ENCODE measurements at regions not wholly inside any gene's neighbourhood (a gene's known extent, or its start where the extent isn't known, plus 50 kb on each side); places are given as distances from the start of the nearest gene placed in this dataset.

GRCh38 chr6:144928847-144929246 lies 643.7 kb downstream of the UTRN start:
- no peak overlapping the region for H3K27ac ChIP-seq
- H3K27me3 ChIP-seq = no peaks in the 10 kb centered on the region
- no peaks in the 10 kb centered on the region for H3K36me3 ChIP-seq
- TF ChIP-seq, protein P1, sequence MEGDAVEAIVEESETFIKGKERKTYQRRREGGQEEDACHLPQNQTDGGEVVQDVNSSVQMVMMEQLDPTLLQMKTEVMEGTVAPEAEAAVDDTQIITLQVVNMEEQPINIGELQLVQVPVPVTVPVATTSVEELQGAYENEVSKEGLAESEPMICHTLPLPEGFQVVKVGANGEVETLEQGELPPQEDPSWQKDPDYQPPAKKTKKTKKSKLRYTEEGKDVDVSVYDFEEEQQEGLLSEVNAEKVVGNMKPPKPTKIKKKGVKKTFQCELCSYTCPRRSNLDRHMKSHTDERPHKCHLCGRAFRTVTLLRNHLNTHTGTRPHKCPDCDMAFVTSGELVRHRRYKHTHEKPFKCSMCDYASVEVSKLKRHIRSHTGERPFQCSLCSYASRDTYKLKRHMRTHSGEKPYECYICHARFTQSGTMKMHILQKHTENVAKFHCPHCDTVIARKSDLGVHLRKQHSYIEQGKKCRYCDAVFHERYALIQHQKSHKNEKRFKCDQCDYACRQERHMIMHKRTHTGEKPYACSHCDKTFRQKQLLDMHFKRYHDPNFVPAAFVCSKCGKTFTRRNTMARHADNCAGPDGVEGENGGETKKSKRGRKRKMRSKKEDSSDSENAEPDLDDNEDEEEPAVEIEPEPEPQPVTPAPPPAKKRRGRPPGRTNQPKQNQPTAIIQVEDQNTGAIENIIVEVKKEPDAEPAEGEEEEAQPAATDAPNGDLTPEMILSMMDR (IDR thresholded peaks at IDR 0.05) = no peak
- TF ChIP-seq POLR2A (IDR thresholded peaks at IDR 0.05) (no peak), EP300 (IDR thresholded peaks at IDR 0.05) (no peak), POLR2AphosphoS5 (IDR thresholded peaks at IDR 0.05) (no peak)
- 78 to 89% methylated on average over 1 of the region's 1 CpG for WGBS, 2 donors (ENCODE audit: low coverage in 1 of 2)
- no peaks in the 10 kb centered on the region for H3K9me3 ChIP-seq
- ATAC-seq = no peak
- H3K4me3 ChIP-seq = no peak overlapping the region
- peaks cover 0 to 6% (median 0%) of the 10 kb centered on the region in 3 donors for H3K4me1 ChIP-seq

- H3K27me3 ChIP-seq = no peaks in the 10 kb centered on the region
- H3K9me3 ChIP-seq = peaks cover 0 to 2% (median 0%) of the 10 kb centered on the region in 3 donors
- no peak overlapping the region for H3K4me3 ChIP-seq
- H3K27ac ChIP-seq = no peak overlapping the region
- WGBS, 2 donors (ENCODE audit: low coverage in 1 of 2) = 91 to 100% methylated on average over 1 of the region's 1 CpG
- TF ChIP-seq POLR2AphosphoS5 (IDR thresholded peaks at IDR 0.05) = no peak
- no peak for TF ChIP-seq POLR2A (IDR thresholded peaks at IDR 0.05)
- TF ChIP-seq, protein P1 (IDR thresholded peaks at IDR 0.05) = no peak
- no peak for TF ChIP-seq EP300 (IDR thresholded peaks at IDR 0.05)
- H3K36me3 ChIP-seq = no peaks in the 10 kb centered on the region
- ATAC-seq = no peak
- peaks cover 0 to 6% (median 0%) of the 10 kb centered on the region in 3 donors for H3K4me1 ChIP-seq
These were observed 644.1 kb downstream of the UTRN start for GRCh38 chr6:144929262-144929661.

GRCh38 chr6:144931172-144932035 lies 646.3 kb downstream of the UTRN start:
- Histone ChIP-seq H3K27ac (no peak overlapping the region), H3K36me3 (no peaks in the 10 kb centered on the region), H3K27me3 (no peaks in the 10 kb centered on the region), H3K4me3 (no peak overlapping the region), H3K9me3 (peaks cover 0 to 7% (median 0%) of the 10 kb centered on the region in 3 donors), H3K4me1 (peaks cover 0 to 6% (median 0%) of the 10 kb centered on the region in 3 donors)
- WGBS, 2 donors (ENCODE audit: low coverage in 1 of 2) = 59 to 80% methylated on average over 5 to 6 of the region's 6 CpGs
- ATAC-seq = no peak
- TF ChIP-seq, protein P1 (IDR thresholded peaks at IDR 0.05) = peak; percentile 17 to 64 (median 30)
- TF ChIP-seq POLR2A (IDR thresholded peaks at IDR 0.05) = no peak

DNA sequence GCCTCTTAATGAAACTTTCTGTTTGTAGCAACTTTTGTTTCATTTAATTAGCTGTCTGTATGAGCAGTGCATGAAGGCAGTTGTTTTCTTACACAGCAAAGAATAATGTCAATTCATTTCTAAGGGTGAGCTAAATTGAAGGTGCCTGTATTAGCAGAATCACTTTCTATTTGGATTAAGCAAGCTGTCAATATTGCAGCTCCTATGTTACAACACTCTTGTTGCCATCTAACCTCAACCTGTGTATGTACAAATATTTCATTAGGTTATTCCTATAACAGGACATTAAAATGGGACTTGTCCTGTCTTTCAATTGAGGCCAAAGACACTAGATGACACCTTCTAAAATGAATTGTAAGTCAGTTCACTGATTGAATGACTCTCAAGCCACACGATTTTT lies 647.5 kb downstream of the UTRN start:
- ATAC-seq = no peak
- no peaks in the 10 kb centered on the region for H3K36me3 ChIP-seq
- H3K4me3 ChIP-seq = no peak overlapping the region
- no peak overlapping the region for H3K27ac ChIP-seq
- no peaks in the 10 kb centered on the region for H3K27me3 ChIP-seq
- TF ChIP-seq, protein P1 (IDR thresholded peaks at IDR 0.05) = no peak
- no peak for TF ChIP-seq EP300 (IDR thresholded peaks at IDR 0.05)
- no peak for TF ChIP-seq POLR2AphosphoS5 (IDR thresholded peaks at IDR 0.05)
- TF ChIP-seq POLR2A (IDR thresholded peaks at IDR 0.05) = no peak
- H3K4me1 ChIP-seq = peaks cover 0 to 6% (median 0%) of the 10 kb centered on the region in 3 donors
- 88% methylated on average over 1 of the region's 1 CpG for WGBS, 2 donors (ENCODE audit: low coverage in 1 of 2)
- peaks cover 0 to 7% (median 0%) of the 10 kb centered on the region in 3 donors for H3K9me3 ChIP-seq

- Histone ChIP-seq H3K36me3 (no peaks in the 10 kb centered on the region), H3K27me3 (no peaks in the 10 kb centered on the region), H3K4me3 (no peak overlapping the region), H3K9me3 (peaks cover 0 to 7% (median 0%) of the 10 kb centered on the region in 3 donors), H3K4me1 (no peaks in the 10 kb centered on the region), H3K27ac (no peak overlapping the region)
- no peak for ATAC-seq
- TF ChIP-seq, protein P1 (IDR thresholded peaks at IDR 0.05) = no peak
- TF ChIP-seq EP300 (IDR thresholded peaks at IDR 0.05) (no peak), POLR2A (IDR thresholded peaks at IDR 0.05) (no peak), POLR2AphosphoS5 (IDR thresholded peaks at IDR 0.05) (no peak)
These were observed 650.0 kb downstream of the UTRN start for GRCh38 chr6:144935181-144935580.

All from gastroesophageal sphincter (tissue), 4 donors.